HCT116 (cell line): ENCODE measurements at regions not wholly inside any gene's neighbourhood (a gene's known extent, or its start where the extent isn't known, plus 50 kb on each side); places are given as distances from the start of the nearest gene placed in this dataset.

Source experiments
- ATAC-seq: fragments of 200-7000 bp; cut with Tn5 transposase; 2 replicates; pipeline ENCODE4 v1.9.1; 2020; ENCODE audit warnings: mild to moderate bottlenecking, moderate library complexity
- BruUV-seq: library from RNA; stranded (reverse); fragments of 400-500 nt; replicated peaks from 2 replicates; lab custom pipeline; 2021; lab: Mats Ljungman, UMichigan
- CTCF ChIA-PET: fragments of 300-600 bp; sonication (Branson Sonifier 250); formaldehyde crosslinking; loops from one replicate; lab custom pipeline; 2021; ENCODE audit warnings: antibody characterized with exemption; lab: Charles Lee
- POLR2A ChIA-PET: fragments of 300-600, 350-600 bp; sonication (Branson Sonifier 250); formaldehyde crosslinking; loops from one replicate; lab custom pipeline; 2021; ENCODE audit warnings: antibody characterized with exemption; lab: Charles Lee
- RAD21 ChIA-PET, 2 experiments: fragments of 300-600 bp; sonication (Branson Sonifier 250); formaldehyde crosslinking; loops; one replicate each; lab custom pipeline; 2023; ENCODE audit warnings: low total read pairs in 2 of 2; ENCODE audit not compliant: uncharacterized antibody in 2 of 2, unreplicated experiment in 2 of 2, low non-redundant PET in 1 of 2; lab: Charles Lee
- DNase-seq: peaks from one replicate; pipeline ENCODE4 v3.0.0-alpha.2; 2010; ENCODE audit warnings: low read depth, low spot score
- H2AFZ ChIP-seq: fragments of 200-600 bp; shearing (Covaris generic), sonication (generic); 2 replicates; pipeline ENCODE4 v1.6.1; 2017; ENCODE audit warnings: low read depth, mixed run types, mixed read lengths, antibody characterized with exemption, low read length; ENCODE audit not compliant: poor library complexity, severe bottlenecking
- H3K27ac ChIP-seq: 2 replicates; pipeline ENCODE4 v1.5.1; 2012; ENCODE audit warnings: low read depth, low read length
- H3K27me3 ChIP-seq: fragments of 200-600 bp; sonication (generic); 2 replicates; pipeline ENCODE4 v1.6.1; 2016; ENCODE audit warnings: mixed run types, low read length, mixed read lengths; ENCODE audit not compliant: insufficient read depth
- H3K36me3 ChIP-seq, 2 experiments: fragments of 200-500 bp in 1 of 2; fragments of 200-600 bp in 1 of 2; sonication (Bioruptor generic) in 1 of 2; sonication (generic) in 1 of 2; 2 replicates each; pipeline versions ENCODE4 v1.5.1 to v1.6.1; 2014 to 2016; ENCODE audit warnings: low read length in 2 of 2, inconsistent platforms in 1 of 2, mixed read lengths in 1 of 2, mixed run types in 1 of 2; ENCODE audit not compliant: insufficient read depth in 2 of 2, control insufficient read depth in 1 of 2
- H3K4me1 ChIP-seq, 2 experiments: fragments of 200-600 bp in 1 of 2; sonication (generic) in 1 of 2; 2 replicates each; pipeline versions ENCODE4 v1.5.1 to v1.6.1; 2012 to 2017; ENCODE audit warnings: low read length in 2 of 2, inconsistent platforms in 1 of 2, mild to moderate bottlenecking in 1 of 2, mixed read lengths in 1 of 2, mixed run types in 1 of 2, moderate library complexity in 1 of 2; ENCODE audit not compliant: insufficient read depth in 2 of 2, control insufficient read depth in 1 of 2
- H3K4me2 ChIP-seq: fragments of 200-600 bp; sonication (generic); 2 replicates; pipeline ENCODE4 v1.6.1; 2017; ENCODE audit warnings: mixed run types, low read length, mixed read lengths
- H3K4me3 ChIP-seq, 2 experiments: fragments of 200-600 bp in 1 of 2; sonication (generic) in 1 of 2; replicated peaks in 1 of 2; 2 replicates each; pipeline ENCODE4 v1.5.1; 2011 to 2016; ENCODE audit warnings: low read length in 2 of 2, control low read depth in 1 of 2, low read depth in 1 of 2, mild to moderate bottlenecking in 1 of 2, mixed read lengths in 1 of 2, mixed run types in 1 of 2
- H3K79me2 ChIP-seq: fragments of 200-600 bp; sonication (generic); 2 replicates; pipeline ENCODE4 v1.6.1; 2017; ENCODE audit warnings: mild to moderate bottlenecking, mixed run types, low read length, moderate library complexity, mixed read lengths; ENCODE audit not compliant: insufficient read depth
- H3K9ac ChIP-seq: fragments of 200-600 bp; sonication (generic); 2 replicates; pipeline ENCODE4 v1.6.1; 2016; ENCODE audit warnings: low read length, mixed read lengths
- H3K9me2 ChIP-seq: fragments of 200-600 bp; sonication (generic), shearing (Covaris generic); 2 replicates; pipeline ENCODE4 v1.6.1; 2017; ENCODE audit warnings: mixed run types, mild to moderate bottlenecking, moderate library complexity; ENCODE audit not compliant: insufficient read depth
- H3K9me3 ChIP-seq, 2 experiments: fragments of 200-500 bp in 1 of 2; fragments of 200-600 bp in 1 of 2; sonication (Bioruptor generic) in 1 of 2; sonication (generic) in 1 of 2; 2 replicates each; pipeline ENCODE4 v1.6.1; 2014 to 2017; ENCODE audit warnings: low read length in 2 of 2, mixed read lengths in 2 of 2, inconsistent platforms in 1 of 2, low read depth in 1 of 2, mild to moderate bottlenecking in 1 of 2, mixed run types in 1 of 2, moderate library complexity in 1 of 2; ENCODE audit not compliant: control insufficient read depth in 1 of 2, insufficient read depth in 1 of 2
- H4K20me1 ChIP-seq: fragments of 200-600 bp; sonication (generic), shearing (Covaris generic); 2 replicates; pipeline ENCODE4 v1.6.1; 2017; ENCODE audit warnings: mixed run types, mild to moderate bottlenecking, moderate library complexity; ENCODE audit not compliant: insufficient read depth
- CEBPB ChIP-seq: IDR thresholded peaks from 2 replicates; pipeline ENCODE4 v1.6.1; 2012; ENCODE audit warnings: low read depth
- EGR1 ChIP-seq: IDR thresholded peaks from 2 replicates; pipeline ENCODE4 v1.6.1; 2012; ENCODE audit warnings: low read depth
- JUND ChIP-seq: IDR thresholded peaks from 2 replicates; pipeline ENCODE4 v1.6.1; 2012
- POLR2A ChIP-seq: IDR thresholded peaks from 2 replicates; pipeline ENCODE4 v1.7.0; 2011; ENCODE audit warnings: borderline replicate concordance; ENCODE audit not compliant: insufficient read depth, insufficient read length; ENCODE audit errors: extremely low read depth
- POLR2AphosphoS5 ChIP-seq: IDR thresholded peaks from 2 replicates; pipeline ENCODE4 v1.6.1; 2011; ENCODE audit warnings: mild to moderate bottlenecking, low read depth, low read length, moderate library complexity
- RAD21 ChIP-seq: IDR thresholded peaks from 2 replicates; pipeline ENCODE4 v1.6.1; 2012; ENCODE audit warnings: low read depth, mild to moderate bottlenecking
- SIN3A ChIP-seq: IDR thresholded peaks from 2 replicates; pipeline ENCODE4 v1.6.1; 2012; ENCODE audit warnings: low read depth
- TCF7L2 ChIP-seq: IDR thresholded peaks from 2 replicates; pipeline ENCODE4 v1.7.0; 2011; ENCODE audit warnings: borderline replicate concordance, inconsistent platforms; ENCODE audit not compliant: insufficient read depth, insufficient read length; ENCODE audit errors: extremely low read depth
- YY1 ChIP-seq: IDR thresholded peaks from 2 replicates; pipeline ENCODE4 v1.6.1; 2011; ENCODE audit warnings: low read length, low read depth, moderate library complexity, mild to moderate bottlenecking; ENCODE audit not compliant: insufficient replicate concordance; ENCODE audit errors: extremely low read depth
- intact Hi-C: fragments of 100-400 bp; cut with micrococcal nuclease; formaldehyde crosslinking; loops from 2 replicates; pipeline ENCODE4 v1.10.0; 2022
- TF ChIP-seq, protein P1 (sequence below): IDR thresholded peaks from 2 replicates; pipeline ENCODE4 v1.6.1; 2011; ENCODE audit warnings: mild to moderate bottlenecking, low read length, moderate library complexity; ENCODE audit not compliant: insufficient replicate concordance; ENCODE audit errors: extremely low read depth
- TF ChIP-seq, protein P2 (sequence below): IDR thresholded peaks from 2 replicates; pipeline ENCODE4 v1.6.1; 2012; ENCODE audit warnings: low read depth
- TF ChIP-seq, protein P3 (sequence below): IDR thresholded peaks from 2 replicates; pipeline ENCODE4 v1.6.1; 2012

DNA sequence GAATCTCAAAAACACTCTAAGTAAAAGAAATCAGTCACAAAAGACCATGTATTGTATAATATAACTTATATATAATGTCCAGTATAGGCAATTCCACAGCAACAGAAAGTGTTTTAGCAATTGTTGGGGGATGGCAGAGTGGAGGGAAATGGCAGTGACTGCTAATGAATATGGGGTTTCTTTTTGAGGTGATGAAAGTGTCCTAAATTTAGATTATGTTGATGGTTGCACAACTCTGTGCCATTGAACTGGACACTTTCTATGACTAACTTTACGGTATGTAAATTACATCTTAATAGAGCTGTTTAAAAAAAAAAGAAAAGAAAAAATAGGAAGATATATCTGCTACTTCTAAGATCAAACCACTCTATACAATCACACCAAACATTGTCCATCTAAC is 124.9 kb upstream of the ZNF462 start:
- Histone ChIP-seq H3K27ac (no peak overlapping the region), H2AFZ (no peak overlapping the region), H4K20me1 (no peaks in the 10 kb centered on the region), H3K79me2 (no peaks in the 10 kb centered on the region), H3K36me3 (no peaks in the 10 kb centered on the region), H3K9me2 (no peaks in the 10 kb centered on the region), H3K9ac (no peak overlapping the region), H3K4me1 (no peaks in the 10 kb centered on the region), H3K27me3 (no peaks in the 10 kb centered on the region), H3K4me2 (no peak overlapping the region), H3K9me3 (no peaks in the 10 kb centered on the region)
- CTCF ChIA-PET = no interaction called here
- DNase-seq = no peak
- POLR2A ChIA-PET = no interaction called here
- BruUV-seq = no TSS peak
- RAD21 ChIA-PET = no interaction called here
- no peak for TF ChIP-seq YY1
- TF ChIP-seq, protein P1, sequence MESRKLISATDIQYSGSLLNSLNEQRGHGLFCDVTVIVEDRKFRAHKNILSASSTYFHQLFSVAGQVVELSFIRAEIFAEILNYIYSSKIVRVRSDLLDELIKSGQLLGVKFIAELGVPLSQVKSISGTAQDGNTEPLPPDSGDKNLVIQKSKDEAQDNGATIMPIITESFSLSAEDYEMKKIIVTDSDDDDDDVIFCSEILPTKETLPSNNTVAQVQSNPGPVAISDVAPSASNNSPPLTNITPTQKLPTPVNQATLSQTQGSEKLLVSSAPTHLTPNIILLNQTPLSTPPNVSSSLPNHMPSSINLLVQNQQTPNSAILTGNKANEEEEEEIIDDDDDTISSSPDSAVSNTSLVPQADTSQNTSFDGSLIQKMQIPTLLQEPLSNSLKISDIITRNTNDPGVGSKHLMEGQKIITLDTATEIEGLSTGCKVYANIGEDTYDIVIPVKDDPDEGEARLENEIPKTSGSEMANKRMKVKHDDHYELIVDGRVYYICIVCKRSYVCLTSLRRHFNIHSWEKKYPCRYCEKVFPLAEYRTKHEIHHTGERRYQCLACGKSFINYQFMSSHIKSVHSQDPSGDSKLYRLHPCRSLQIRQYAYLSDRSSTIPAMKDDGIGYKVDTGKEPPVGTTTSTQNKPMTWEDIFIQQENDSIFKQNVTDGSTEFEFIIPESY = no peak
- TF ChIP-seq, all 23 proteins: peak for 0
- intact Hi-C loops = no loop called here
- ATAC-seq = no peak
- no peak overlapping the region for H3K4me3 ChIP-seq

DNA sequence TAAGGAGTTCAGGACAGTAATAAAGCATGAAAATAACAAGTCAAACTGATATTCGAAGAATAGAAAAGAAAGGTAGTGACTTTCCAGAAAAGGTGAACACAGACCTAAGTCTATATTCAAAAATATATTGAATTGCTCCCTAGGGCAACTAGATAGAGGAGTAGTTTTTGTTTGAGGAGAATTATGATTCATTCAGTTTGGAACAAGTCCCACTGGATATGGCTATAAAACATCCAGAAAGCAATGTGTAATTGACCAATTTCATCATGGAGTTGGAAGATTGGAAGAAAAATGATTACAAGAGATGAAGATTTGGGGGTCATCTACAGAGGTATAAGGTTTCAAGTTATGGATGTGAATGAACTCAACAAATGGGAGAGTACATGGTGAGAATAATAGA is 117.5 kb upstream of the ZNF462 start:
- POLR2A ChIA-PET = no interaction called here
- TF ChIP-seq POLR2AphosphoS5 (no peak), TCF7L2 (no peak), SIN3A (no peak), CEBPB (no peak), POLR2A (no peak), EGR1 (no peak), RAD21 (no peak), JUND (no peak)
- TF ChIP-seq, protein P2, sequence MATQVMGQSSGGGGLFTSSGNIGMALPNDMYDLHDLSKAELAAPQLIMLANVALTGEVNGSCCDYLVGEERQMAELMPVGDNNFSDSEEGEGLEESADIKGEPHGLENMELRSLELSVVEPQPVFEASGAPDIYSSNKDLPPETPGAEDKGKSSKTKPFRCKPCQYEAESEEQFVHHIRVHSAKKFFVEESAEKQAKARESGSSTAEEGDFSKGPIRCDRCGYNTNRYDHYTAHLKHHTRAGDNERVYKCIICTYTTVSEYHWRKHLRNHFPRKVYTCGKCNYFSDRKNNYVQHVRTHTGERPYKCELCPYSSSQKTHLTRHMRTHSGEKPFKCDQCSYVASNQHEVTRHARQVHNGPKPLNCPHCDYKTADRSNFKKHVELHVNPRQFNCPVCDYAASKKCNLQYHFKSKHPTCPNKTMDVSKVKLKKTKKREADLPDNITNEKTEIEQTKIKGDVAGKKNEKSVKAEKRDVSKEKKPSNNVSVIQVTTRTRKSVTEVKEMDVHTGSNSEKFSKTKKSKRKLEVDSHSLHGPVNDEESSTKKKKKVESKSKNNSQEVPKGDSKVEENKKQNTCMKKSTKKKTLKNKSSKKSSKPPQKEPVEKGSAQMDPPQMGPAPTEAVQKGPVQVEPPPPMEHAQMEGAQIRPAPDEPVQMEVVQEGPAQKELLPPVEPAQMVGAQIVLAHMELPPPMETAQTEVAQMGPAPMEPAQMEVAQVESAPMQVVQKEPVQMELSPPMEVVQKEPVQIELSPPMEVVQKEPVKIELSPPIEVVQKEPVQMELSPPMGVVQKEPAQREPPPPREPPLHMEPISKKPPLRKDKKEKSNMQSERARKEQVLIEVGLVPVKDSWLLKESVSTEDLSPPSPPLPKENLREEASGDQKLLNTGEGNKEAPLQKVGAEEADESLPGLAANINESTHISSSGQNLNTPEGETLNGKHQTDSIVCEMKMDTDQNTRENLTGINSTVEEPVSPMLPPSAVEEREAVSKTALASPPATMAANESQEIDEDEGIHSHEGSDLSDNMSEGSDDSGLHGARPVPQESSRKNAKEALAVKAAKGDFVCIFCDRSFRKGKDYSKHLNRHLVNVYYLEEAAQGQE = no peak
- TF ChIP-seq, protein P3, sequence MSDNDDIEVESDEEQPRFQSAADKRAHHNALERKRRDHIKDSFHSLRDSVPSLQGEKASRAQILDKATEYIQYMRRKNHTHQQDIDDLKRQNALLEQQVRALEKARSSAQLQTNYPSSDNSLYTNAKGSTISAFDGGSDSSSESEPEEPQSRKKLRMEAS = no peak
- TF ChIP-seq, protein P1 = no peak

More for the DNA sequence above, 117.5 kb upstream of the ZNF462 start:
- Histone ChIP-seq H3K4me2 (no peak overlapping the region), H3K9ac (no peak overlapping the region), H3K79me2 (no peaks in the 10 kb centered on the region), H3K36me3 (no peaks in the 10 kb centered on the region), H4K20me1 (no peaks in the 10 kb centered on the region), H3K4me1 (no peaks in the 10 kb centered on the region), H3K9me2 (no peaks in the 10 kb centered on the region), H3K27ac (no peak overlapping the region), H3K27me3 (no peaks in the 10 kb centered on the region; the same call in 1 of the 2 replicates), H3K4me3 (no peak overlapping the region), H3K9me3 (no peaks in the 10 kb centered on the region), H2AFZ (no peak overlapping the region)
- DNase-seq = no peak
- ChIA-PET CTCF (no interaction called here), RAD21 (no interaction called here)
- intact Hi-C loops = no loop called here
- BruUV-seq = no TSS peak
- ATAC-seq = no peak
